ENCODE measurements at regions not wholly inside any gene's neighbourhood (a gene's known extent, or its start where the extent isn't known, plus 50 kb on each side); places are given as distances from the start of the nearest gene placed in this dataset.

- TF ChIP-seq EZH2phosphoT487 (IDR thresholded peaks at IDR 0.05; ENCODE audit: borderline replicate concordance) (no peak), CTCF (conservative IDR thresholded peaks at IDR 0.05; ENCODE audit: low read length) (no peak)
Measured at GRCh38 chr5:56412601-56413379, 179.7 kb upstream of the ANKRD55 start.

Measured in Loucy (cell line).